Iris pigment epithelial cell (primary cell): ENCODE measurements at regions not wholly inside any gene's neighbourhood (a gene's known extent, or its start where the extent isn't known, plus 50 kb on each side); places are given as distances from the start of the nearest gene placed in this dataset.

Experiments
- DNase-seq: peaks from one replicate; pipeline ENCODE4 v3.0.0-alpha.2; 2011; ENCODE audit warnings: low read depth

DNA sequence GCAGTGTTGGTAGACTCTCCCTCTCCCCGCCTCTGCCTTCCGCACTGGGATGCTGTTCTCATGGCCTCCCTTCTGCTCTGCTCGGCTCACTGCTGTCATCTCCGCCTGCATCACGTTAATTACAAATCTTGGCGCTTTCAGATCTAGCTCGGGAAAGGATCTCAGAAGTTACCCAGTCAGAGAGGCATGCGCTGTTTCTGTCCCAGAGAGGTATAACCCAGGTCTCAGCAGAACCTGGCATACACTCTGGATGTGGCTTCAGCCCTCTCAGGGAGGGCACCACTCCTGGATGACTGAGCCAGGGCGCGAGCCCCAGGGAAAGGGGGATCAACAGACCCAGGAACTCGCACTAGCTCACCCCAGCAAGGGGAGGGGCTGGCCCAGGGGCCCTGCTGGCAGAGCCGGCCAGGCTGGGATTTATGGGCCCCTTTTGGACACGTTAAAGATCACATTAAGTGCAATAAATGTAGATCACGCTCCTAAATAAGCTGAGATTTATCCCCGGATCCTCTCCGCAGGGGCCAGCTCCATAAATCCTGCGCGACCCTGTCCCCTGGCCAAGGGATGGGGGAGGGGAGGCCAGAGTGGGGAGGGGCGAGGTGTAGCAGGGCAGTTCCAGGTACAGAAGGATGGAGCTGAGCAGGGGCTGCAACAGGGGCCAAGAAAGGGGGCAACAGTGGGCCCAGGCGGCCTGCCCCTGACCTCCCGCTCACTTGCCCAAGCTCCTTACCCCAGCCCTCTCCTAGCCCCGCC lies 101.3 kb upstream of the ZBTB40 start:
- DNase-seq = no peak

DNA sequence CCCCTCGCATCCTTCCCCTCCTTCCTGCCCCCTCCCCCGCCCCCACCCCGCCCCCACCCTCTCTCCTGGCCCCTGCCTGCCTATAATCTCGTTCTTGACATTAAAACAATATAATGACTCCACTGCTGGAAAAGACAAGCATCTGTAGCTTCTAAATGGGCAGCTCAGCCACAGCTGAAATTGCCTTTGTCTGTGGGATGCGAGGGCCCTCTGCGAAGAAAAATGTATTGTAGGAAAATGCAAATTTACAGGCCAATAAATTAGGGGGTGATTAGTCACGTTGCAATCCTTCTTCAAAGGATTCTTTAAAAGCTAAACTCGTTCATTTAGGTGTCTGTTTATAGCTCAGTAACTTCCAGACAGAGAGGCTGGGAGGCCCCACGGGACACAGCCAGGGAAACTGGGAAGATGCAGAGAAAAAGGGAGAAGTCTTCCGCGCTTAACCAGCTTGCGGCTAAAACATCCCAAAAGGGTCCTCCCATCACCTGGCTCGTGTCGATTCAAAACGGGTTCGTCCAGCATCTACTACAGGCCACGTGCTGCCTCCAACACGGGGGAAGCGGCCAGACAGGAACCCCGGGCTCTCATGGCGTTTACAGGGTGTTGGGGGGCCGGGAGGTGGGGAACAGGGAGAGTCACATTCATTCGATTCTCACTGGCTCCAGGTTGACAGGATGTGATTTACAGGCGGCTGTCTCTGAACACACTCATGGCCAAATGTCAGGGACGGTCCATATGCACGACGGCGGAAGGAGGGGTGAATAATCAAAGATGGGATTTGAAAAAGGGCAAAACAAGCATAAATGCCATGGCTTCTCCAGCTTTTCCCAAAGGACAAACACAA lies 100.5 kb upstream of the ZBTB40 start:
- no peak for DNase-seq

DNA sequence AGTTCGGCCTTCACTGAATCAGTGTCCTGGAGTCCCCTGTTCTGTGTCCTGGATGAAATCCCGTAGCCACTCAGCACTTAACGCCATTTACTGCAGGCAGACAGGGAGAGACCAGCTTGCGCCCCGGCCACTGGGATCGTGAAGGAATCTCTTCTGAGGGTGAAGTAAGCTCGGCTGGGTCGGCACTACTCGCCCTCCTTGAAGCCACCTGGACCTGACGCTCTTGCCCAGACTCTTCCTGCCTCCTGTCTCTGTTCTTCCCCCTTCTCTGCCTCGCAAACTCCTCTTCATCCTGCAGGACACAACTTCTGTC lies 99.9 kb upstream of the ZBTB40 start:
- no peak for DNase-seq

DNA sequence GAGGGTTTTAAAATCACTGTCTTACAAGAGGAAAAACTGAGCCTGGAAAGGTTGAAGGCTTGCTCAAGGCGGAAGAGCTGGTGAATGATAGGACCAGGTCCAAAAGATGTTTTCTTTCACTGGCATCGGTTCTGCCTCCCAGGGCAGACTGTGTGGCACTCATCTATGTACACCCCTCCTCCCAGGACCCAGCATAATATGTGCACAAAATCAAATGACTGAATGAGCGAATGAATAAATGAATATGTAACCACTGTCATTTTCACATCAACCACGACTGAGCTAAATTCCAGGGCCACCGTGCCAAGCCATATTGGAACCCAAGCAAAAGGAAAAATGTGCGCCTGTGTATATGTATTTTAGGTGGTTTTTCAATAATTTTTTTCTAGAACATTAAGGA lies 99.3 kb upstream of the ZBTB40 start:
- DNase-seq = no peak

DNA sequence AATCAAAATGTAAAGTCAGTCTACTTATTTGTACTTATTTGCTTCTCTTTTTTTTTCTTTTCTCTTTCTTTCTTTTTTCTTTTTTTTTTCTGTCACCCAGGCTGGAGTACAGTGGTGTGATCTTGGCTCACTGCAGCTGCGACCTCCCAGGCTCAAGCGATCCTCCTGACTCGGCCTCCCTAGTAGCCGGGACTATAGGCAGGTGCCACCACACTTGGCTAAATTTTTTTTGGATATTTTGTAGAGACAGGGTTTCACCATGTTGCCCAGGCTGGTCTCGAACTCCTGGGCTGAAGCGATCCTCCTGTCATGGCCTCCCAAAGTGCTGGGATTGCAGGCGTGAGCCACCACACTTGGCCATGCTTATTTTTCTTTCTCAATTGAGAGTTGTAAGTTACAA lies 98.8 kb upstream of the ZBTB40 start:
- no peak for DNase-seq

DNA sequence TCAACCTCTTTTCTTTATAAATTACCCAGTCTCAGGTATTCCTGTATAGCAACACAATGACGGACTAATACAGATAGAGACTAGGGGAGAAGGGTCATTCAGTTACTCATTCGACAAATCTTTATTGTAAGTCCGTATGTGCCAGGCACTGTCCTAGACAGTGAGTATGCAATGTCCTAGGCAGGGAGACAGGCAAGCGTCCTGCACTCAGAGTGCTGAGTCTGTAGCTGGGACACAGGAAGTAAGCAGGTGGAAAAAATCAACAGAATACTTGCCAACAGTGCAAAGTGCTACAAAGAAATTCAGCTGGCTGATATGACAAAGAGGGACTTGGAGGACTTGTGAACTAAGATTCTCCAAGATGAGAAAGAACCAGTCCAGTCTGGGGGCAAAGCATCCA lies 92.2 kb upstream of the ZBTB40 start:
- DNase-seq = no peak

DNA sequence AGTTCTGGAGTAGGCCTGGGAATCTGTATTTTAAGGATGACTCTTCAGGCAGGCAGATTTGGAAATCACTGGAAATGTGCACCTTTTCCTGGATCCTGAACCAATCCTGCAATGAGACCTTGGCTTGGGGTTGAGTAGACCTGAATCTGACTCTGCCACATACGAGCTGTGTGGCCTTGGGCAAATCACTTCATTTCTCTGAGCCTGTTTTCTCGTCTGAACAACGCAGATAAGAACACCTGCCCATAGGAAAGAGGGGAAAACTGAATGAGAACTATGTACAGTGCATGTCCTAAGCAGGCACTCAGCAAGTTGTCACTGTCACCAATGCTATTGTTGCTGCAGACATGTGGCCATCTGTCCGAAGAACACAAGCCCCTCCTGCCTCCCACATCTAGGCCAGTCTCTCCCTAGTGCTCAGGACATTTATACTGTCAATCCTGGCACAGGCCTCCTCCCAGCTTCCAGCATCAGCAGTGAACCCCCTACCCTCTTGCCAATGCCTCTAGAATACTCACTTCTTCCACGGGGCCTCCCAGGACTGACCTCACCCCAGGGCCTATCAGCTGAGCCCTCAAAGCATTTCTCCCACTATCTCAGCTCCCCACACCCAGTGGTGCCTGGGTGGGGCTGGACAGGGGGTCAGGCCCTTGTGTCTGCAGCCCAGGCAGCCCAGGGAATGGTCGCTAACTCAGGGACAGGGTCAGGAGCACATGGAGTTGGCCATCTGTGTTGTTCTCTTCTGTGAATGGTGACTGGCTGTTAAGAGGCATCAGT lies 88.8 kb upstream of the ZBTB40 start:
- DNase-seq = no peak

DNA sequence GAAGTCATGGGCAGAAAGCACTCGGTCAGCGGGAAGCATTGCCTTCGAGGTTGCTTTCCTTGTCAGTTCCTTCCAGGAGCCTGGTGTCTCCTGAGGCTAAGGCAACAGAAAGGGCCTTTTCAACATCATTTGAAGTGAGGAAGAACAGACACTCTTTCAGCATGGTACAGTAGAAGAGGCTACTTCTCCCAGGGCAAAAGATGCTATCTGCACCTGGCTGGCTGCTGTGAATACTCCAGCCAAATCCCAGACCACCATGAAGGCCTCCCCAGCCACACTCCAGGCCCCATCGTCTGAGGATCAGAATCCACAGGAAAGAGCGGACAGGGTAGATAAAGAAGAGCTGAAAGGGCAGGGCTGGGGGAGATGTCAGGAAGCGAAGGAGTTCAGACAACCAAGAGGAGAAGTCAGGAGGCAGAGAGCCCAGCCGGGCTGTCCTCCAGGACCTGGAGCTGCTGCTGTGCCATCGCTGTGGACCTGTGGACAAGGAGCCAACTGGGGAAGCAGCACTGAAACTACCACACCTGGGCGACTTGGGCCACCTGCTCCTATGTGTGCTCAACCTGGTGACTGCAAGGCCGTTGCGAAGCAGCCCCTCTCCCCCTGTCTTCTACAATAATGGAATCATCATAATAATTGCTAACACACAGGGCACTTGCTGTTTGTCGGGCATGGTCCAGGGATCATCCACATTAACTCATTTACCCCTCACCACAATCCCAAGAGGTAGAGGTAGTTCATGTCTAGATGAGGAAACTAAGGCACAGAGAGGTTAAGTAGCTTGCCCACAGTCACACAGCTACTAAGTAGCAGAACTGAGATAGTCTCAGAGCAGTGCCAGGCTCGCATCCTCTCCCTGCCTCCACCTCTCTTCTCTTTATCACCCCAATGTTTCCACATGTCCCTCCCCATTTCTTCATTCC lies 88.0 kb upstream of the ZBTB40 start:
- DNase-seq = no peak

DNA sequence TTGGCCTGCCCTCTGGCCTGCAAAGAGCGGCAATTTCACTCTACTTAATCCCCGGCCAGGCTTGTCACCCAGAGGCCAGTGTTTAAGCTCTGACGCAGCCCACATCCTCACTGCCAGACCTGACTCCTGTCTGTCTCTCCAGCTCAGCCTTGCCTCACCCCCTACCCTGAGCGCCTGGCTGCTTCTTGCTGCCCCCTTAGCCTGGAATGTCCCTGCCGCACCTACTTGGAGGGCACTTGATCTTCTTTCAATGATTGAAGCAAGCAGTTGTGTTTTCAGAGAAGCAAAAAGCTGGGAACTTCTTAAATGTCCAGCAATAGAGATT lies 87.4 kb upstream of the ZBTB40 start:
- no peak for DNase-seq

DNA sequence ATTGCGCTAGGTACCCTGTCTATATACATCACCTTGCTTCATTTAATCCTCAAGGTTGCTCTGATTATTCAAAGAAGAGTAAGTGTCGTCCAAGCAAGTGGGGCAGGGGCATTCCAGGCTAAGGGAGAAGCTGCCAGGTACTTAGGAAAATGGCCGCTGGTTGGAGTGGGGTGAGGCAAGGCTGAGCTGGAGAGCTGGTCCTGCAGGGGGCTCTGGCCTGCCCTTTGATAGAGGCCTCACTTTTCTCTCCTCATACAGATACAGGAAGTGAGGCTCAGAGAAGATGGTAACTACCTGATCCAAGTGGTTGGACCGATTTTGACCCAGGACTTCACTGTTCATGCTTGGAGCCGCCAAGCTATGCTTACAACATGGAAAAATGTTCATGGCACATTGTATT lies 86.9 kb upstream of the ZBTB40 start:
- no peak for DNase-seq

DNA sequence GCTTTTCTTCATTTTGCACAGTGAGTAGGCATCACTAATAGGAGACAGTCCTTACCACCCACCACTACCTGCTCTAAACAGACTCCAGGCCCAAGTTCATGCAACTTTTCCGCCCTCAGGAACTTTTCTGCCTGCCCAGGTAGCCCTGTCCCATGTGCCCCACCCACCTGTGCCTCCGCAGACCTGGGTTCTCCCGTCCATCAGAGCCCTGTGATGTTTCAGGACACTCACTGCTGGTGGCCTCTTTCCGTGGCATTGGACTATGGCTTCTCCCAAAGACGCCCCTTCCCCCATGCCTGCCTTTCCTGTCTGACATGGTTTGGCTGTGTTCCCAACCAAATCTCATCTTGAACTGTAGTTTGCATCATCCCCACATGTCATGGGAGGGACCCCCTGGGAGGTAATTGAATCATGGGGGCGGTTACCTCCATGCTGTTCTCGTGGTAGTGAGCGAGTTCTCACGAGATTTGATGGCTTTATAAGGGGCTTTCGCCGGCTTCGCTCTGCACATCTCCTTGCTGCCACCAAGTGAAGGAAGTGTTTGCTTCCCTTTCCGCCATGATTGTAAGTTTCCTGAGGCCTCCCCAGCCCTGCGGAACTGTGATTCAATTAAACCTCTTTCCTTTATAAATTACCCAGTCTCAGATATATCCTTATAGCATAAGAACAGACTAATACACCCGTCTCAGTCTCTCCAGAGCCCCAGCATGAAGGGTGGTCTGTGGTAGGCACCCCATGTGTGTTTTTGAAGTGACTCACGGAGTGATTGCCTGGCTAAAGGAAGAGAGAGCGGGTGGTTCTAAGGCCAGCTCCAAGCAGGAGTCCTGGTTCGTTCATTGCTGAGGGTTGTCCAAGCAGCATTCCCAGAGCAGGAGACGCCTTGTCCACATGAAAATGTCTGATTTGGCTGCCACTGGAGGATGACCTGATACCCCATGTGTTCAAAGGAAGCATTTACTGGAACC lies 86.0 kb upstream of the ZBTB40 start:
- no peak for DNase-seq

DNA sequence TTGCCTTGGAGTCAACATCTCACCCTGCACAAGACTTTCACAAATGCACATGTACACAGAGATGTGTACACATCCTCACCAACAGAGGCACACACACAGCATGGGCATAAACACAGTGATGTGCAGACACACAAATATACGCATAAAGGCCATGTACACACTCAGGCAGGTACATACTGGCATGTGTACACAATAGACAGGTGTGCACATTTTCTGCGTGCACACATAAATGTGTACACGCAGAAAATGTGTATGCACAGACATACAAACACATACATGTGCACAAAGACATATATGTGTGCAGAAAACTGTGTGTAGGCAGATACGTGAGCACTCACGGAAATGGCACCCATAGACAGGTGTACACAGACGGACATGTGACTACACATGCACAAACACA lies 85.3 kb upstream of the ZBTB40 start:
- no peak for DNase-seq

DNA sequence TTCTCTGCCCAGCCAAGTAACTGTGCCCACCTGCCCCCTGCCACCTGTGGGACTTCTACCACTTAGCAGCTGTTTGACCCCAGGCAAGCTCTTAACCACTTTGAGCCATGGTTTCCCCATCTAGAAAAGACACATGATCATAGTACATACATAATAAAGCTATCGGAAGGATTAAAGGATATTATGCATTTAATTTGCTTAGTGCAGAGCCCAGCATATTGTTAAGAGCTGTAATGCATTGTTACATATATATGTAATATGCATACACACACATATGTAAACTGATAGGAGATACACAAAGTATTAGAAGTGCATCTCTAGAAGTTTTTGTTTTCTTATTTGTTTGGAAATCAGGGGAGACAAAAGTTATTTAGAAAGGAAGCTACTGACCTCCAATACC lies 83.5 kb upstream of the ZBTB40 start:
- DNase-seq = no peak

DNA sequence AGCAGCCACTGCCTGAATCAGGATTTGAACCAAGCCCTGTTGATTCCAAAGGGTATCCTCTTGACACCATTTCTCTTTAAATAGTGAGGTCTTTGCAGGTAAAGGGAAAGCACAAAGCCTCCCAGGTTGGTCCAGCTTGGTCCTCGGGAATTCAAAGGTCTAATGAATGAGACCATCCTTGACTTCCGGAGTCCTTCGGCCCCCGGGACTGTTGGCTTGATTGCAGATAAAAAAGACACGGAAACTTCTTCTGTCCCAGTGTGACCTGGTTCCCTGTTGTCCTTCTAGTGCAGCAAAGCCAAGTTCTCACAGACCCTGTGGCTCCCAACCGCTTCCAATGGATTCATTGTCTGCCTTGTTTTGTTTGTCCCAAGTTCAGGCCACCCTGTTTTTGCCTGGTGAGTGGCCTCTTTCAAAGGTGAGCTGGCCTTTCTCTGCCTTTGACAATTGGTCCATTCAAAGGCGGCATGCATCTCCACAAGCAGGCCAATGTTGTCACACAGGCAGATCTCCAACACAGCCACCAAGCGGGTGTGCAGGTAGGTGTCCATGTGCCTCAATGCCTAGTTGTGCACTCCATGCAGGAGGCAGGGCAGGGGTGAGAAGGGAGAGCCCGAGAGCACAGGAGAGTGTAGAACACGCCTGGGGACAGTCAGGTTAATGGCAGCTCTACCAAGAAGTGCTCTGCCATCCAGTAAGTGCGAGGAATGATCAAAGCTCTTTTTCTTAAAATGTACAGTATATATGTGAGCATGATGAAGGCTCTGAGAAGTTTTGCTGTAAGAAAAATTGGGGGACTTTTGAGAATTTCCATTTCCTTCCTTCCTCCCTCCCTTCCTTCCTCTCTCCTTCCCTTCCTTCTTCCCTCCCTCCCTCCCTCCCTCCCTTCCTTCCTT lies 82.1 kb upstream of the ZBTB40 start:
- DNase-seq = no peak

DNA sequence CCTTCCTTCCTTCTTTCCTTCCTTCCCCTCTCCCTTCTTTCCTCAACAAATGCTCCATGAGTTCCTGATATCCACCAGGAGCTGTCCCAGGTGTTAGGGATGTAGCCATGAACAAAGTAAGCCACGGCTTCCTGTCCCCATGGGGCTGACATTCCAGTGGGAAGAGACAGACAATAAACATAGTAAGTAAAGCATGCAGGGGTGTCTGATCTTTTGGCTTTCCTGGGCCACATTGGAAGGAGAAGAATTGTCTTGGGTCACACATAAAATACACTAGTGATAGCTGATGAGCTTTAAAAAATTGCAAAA lies 81.5 kb upstream of the ZBTB40 start:
- DNase-seq = no peak

DNA sequence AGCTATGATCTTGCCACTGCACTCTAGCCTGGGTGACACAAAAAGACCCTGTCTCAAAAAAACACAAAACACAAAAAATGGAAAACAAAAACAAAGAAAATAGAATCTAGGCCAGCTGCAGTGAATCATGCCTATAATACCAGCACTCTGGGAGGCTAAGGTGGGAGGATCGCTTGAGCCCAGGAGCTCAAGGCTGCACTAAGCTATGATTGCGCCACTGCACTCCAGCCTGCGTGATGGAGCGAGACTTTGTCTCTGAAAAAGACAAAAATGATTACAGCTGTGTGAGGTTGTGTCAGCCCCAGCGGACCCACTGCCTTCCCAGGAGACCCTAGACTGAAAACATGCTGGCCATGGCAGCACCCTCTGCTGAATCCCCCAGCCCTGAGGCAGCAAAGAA lies 80.2 kb upstream of the ZBTB40 start:
- DNase-seq = no peak

DNA sequence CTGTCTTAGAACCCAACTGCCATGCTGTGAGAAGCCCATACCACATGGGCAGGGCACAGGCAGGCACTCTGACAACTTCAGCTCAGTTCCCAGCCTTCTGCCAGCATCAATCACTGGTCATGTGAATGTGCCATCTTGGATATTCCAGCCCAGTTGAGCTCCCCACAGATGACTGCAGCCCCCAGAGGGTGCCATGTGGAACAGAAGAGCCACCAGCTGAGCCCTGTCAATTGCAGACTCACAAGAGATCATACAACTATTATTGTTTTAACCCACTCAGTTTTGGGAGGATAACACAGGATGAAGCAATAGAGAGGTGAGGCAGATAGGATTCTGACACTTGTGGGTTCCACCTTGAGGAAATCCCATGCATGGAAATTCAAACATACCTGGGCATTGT lies 78.4 kb upstream of the ZBTB40 start:
- DNase-seq = no peak

DNA sequence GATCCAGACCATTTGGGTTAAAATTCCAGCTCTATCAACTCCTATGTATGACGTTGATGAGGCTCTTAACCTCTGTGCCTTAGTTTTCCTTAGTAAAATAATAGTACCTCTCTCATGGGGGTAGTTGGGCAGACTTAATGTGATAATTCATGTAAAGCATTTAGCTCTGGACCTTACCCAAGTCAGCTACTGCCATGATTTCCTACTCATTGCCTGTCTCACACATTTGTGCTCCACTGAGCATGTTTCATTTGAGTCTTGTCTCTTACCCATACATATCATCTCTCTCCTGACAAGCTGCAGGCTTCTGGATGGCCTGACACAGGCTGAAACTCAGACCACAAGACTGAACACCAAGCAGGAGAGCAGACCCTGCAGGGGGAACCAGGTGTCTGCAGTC lies 77.7 kb upstream of the ZBTB40 start:
- no peak for DNase-seq

DNA sequence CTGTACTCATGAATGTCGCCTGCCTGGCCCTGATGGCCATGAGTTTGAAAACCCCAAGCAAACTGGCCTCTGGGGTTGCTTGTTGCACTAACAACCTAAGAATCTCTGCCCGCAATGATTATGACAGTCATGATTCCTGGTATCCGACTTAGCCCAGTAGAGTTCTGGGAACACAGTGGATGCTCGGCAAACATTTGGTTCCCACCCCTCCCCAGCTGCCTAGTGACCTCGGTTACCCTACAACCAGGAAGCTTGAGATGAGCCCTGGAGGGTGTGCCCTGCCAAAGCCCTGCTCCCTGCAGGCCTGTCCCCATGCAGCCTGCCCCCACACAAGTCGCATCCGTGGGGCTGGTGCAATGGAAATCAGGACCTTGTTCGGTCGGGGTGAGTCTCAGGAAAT lies 76.0 kb upstream of the ZBTB40 start:
- DNase-seq = no peak

DNA sequence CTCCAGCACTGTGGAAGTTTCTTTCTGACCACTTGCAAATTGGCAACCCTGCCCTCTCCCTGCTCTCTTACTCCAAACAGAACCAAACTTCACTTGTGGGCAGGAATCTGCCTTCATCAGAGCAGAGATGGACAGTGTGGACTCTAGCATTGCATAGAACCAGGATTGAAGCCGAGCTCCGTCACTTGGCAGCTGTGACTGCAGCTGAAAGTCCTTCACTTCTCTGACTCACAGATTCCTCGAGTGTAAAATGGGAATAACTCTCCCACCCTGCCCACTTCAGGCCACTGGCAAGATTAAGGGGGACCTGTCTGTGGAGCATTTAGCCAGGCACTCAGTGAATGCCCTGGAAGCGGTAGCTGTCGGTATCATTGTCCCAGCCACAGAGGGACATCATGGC lies 75.7 kb upstream of the ZBTB40 start:
- no peak for DNase-seq
